ENCODE measurements at regions not wholly inside any gene's neighbourhood (a gene's known extent, or its start where the extent isn't known, plus 50 kb on each side); places are given as distances from the start of the nearest gene placed in this dataset.

- TF ChIP-seq REST (IDR thresholded peaks at IDR 0.05; ENCODE audit: borderline replicate concordance): no peak
- TF ChIP-seq EP300 (conservative IDR thresholded peaks at IDR 0.05; ENCODE audit: poor library complexity, severe bottlenecking): no peak
Observed at GRCh38 chr14:97390096-97390724, 593.0 kb downstream of the VRK1 start (continued).

GRCh38 chr14:97393244-97393643 is 596.1 kb downstream of the VRK1 start:
- Histone ChIP-seq H3K36me3 (ENCODE audit: insufficient read depth, low read length) (no peaks in the 10 kb centered on the region), H3K9ac (ENCODE audit: low read length) (peak overlapping the region; percentile 57), H3K9me2 (ENCODE audit: insufficient read depth, low read length) (no peaks in the 10 kb centered on the region), H4K20me1 (ENCODE audit: insufficient read depth) (no peaks in the 10 kb centered on the region), H3K27ac (ENCODE audit: low read length) (peak overlapping the region; percentile 91), H3K4me2 (ENCODE audit: low read length) (no peak overlapping the region), H3K79me2 (replicated peaks; ENCODE audit: insufficient read depth, low read length) (no peaks in the 10 kb centered on the region), H3K27me3 (ENCODE audit: insufficient read depth, low read depth, low read length) (no peaks in the 10 kb centered on the region), H3K4me3 (ENCODE audit: low read length) (no peak overlapping the region), H2AFZ (ENCODE audit: low read depth, low read length) (no peak overlapping the region), H3K9me3 (ENCODE audit: low read length) (no peaks in the 10 kb centered on the region), H3F3A (ENCODE audit: insufficient read depth, low read length, poor library complexity, severe bottlenecking) (no peaks in the 10 kb centered on the region)
- peak; percentile 24 for TF ChIP-seq SMC3 (conservative IDR thresholded peaks at IDR 0.05; ENCODE audit: poor library complexity)
- no peak for TF ChIP-seq CTCF (IDR thresholded peaks at IDR 0.05; ENCODE audit: poor library complexity, severe bottlenecking)
- TF ChIP-seq TAF1 (IDR thresholded peaks at IDR 0.05; ENCODE audit: low read depth): no peak
- peak; percentile 95 for TF ChIP-seq EP300 (conservative IDR thresholded peaks at IDR 0.05; ENCODE audit: poor library complexity, severe bottlenecking)
- peak; percentile 83 for TF ChIP-seq POLR2AphosphoS5 (IDR thresholded peaks at IDR 0.05)
- TF ChIP-seq RAD21 (conservative IDR thresholded peaks at IDR 0.05): peak; percentile 36
- TF ChIP-seq REST (IDR thresholded peaks at IDR 0.05; ENCODE audit: borderline replicate concordance): peak; percentile 82
- TF ChIP-seq EZH2 (IDR thresholded peaks at IDR 0.05; ENCODE audit: borderline replicate concordance, insufficient read depth, low read length, poor library complexity, severe bottlenecking): no peak
- TF ChIP-seq MXI1 (conservative IDR thresholded peaks at IDR 0.05; ENCODE audit: poor library complexity, severe bottlenecking): peak; percentile 12

Data from neural cell (in vitro differentiated cells).